ENCODE measurements at regions not wholly inside any gene's neighbourhood (a gene's known extent, or its start where the extent isn't known, plus 50 kb on each side); places are given as distances from the start of the nearest gene placed in this dataset.

GRCh38 chr3:107934808-107935207 lies 156.0 kb downstream of the CD47 start:
- no peak overlapping the region for H3K23ac ChIP-seq (ENCODE audit: insufficient read length, low read depth, low read length)
- no peaks in the 10 kb centered on the region for H3K79me2 ChIP-seq (ENCODE audit: insufficient read depth, low read length)
- no peak overlapping the region for H4K5ac ChIP-seq (ENCODE audit: insufficient read length, low read depth, low read length)
- Mint-ChIP-seq H3K4me1 (peaks cover 2% of the 10 kb centered on the region in 2 experiments; a peak in 3 of 4 replicates), H3K36me3 (ENCODE audit: insufficient read depth in 1 of 3, low read depth in 3 of 3) (peaks cover 0 to 17% (median 3%) of the 10 kb centered on the region in 3 experiments; a peak in 3 of 7 replicates), H3K27me3 (ENCODE audit: low read depth) (no peaks in the 10 kb centered on the region), H3K9me3 (peaks cover 5 to 15% of the 10 kb centered on the region in 2 experiments; a peak in 4 of 5 replicates), H3K4me3 (no peak overlapping the region), H3K27ac (no peak overlapping the region)
- no peak for TF ChIP-seq CTCF (conservative IDR thresholded peaks at IDR 0.05)
- no peak overlapping the region for H3K4ac ChIP-seq (ENCODE audit: low read depth, low read length)
- H3T11ph ChIP-seq (ENCODE audit: low read length) = no peak overlapping the region
- no peak overlapping the region for H3K27ac ChIP-seq (ENCODE audit: insufficient read length, low read depth, low read length)
- no CpG with 5 or more reads among the region's 4 CpGs for WGBS (ENCODE audit: extremely low coverage, insufficient read length, low lambda C conversion rate)
- no peaks in the 10 kb centered on the region for H3K4me1 ChIP-seq (ENCODE audit: insufficient read depth, low read length)
- H4K20me1 ChIP-seq (ENCODE audit: control insufficient read depth, insufficient read depth, insufficient read length) = no peaks in the 10 kb centered on the region
- no peak overlapping the region for H2AFZ ChIP-seq (ENCODE audit: low read length)
- no peak overlapping the region for H2BK12ac ChIP-seq (ENCODE audit: insufficient read length, low read depth, low read length)
- no peak overlapping the region for H4K91ac ChIP-seq (ENCODE audit: insufficient read length, low read depth, low read length)
- no peak overlapping the region for H2BK15ac ChIP-seq (ENCODE audit: low read depth, low read length)
- no peak overlapping the region for H3K4me2 ChIP-seq (ENCODE audit: insufficient read depth, insufficient read length, low read length)
- no peaks in the 10 kb centered on the region for H3K9me3 ChIP-seq (ENCODE audit: control insufficient read depth, low read depth, low read length)
- H3K56ac ChIP-seq (ENCODE audit: insufficient read length, low read depth, low read length) = no peak overlapping the region
- H2BK20ac ChIP-seq (ENCODE audit: low read depth, low read length, poor library complexity, severe bottlenecking) = no peak overlapping the region
- H3K18ac ChIP-seq (ENCODE audit: insufficient read length, low read depth, low read length) = no peak overlapping the region
- no peaks in the 10 kb centered on the region for H3K79me1 ChIP-seq (ENCODE audit: insufficient read depth, low read depth, low read length, poor library complexity, severe bottlenecking)
- no peak overlapping the region for H2AK5ac ChIP-seq (ENCODE audit: insufficient read length, low read length)
- H3K27me3 ChIP-seq (ENCODE audit: insufficient read depth, low read length) = no peaks in the 10 kb centered on the region
- no peak overlapping the region for H4K8ac ChIP-seq (replicated peaks; ENCODE audit: insufficient read length, low read depth, low read length)
- DNase-seq = no peak
- no peak overlapping the region for H3K9ac ChIP-seq (ENCODE audit: extremely low read depth, insufficient read length, low read length)
- no peak overlapping the region for H2BK5ac ChIP-seq (ENCODE audit: insufficient read length, low read length)
- H3K14ac ChIP-seq (ENCODE audit: insufficient read depth, low read length) = no peak overlapping the region
- no peak overlapping the region for H2BK120ac ChIP-seq (ENCODE audit: low read depth, low read length, poor library complexity, severe bottlenecking)
- no peaks in the 10 kb centered on the region for H3K23me2 ChIP-seq (ENCODE audit: insufficient read length, low read depth, low read length, poor library complexity, severe bottlenecking)

Measured in H9 (cell line).